ENCODE measurements at regions not wholly inside any gene's neighbourhood (a gene's known extent, or its start where the extent isn't known, plus 50 kb on each side); places are given as distances from the start of the nearest gene placed in this dataset.

DNA sequence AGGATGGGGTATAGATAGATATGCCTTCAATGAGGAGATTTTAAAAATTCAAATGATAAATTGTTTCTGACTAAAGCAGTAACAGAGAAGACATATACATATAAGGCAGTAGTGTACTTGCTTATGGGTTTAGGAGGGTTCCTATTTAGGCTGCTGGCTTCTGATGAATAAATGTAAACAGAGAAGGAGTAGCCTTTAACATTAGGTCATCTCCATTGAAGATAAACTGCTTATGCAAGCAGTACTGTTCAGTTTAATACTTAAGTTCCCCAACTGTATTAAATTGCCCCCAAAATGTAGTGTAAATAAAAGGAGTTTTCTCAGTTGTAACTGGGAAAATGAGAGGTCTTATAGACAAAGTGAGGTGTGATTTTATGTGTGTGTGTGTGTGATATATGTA is 217.7 kb upstream of the TMEFF2 start (continued):
- no peak for TF ChIP-seq EZH2 (IDR thresholded peaks at IDR 0.05; ENCODE audit: low read depth, low read length, severe bottlenecking)

DNA sequence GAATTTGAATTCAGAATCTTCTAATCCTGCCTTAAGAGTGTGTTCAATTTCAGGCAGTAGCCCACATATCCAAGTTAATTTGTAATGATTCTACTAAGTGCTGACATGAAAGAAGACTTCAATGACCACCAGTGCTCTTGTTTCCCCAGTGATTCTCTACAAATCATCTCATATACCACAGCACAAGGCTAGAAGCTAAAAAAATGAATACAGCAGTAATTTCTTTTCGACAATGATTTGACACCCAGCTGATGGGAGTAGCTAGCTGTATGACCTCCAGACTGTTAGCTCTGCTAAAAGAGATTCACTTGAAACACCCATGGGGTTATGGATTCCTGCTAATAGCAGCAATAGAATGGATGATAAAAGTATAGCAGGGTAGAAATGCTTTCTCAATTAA is 217.0 kb upstream of the TMEFF2 start:
- no peaks in the 10 kb centered on the region for H3K79me1 ChIP-seq (ENCODE audit: low read depth, low read length)
- H4K20me1 ChIP-seq (replicated peaks in 1 of 2; ENCODE audit: control insufficient read depth in 1 of 2, insufficient read depth in 2 of 2, low read length in 2 of 2): no peaks in the 10 kb centered on the region
- H3K4ac ChIP-seq (replicated peaks; ENCODE audit: insufficient read length, low read depth, low read length): no peak overlapping the region
- no peak overlapping the region for H3K18ac ChIP-seq (ENCODE audit: extremely low read depth, low read length)
- H2BK5ac ChIP-seq (ENCODE audit: low read depth, low read length): no peak overlapping the region
- TF ChIP-seq ATF2 (IDR thresholded peaks at IDR 0.05; ENCODE audit: low read length): no peak
- no peak for TF ChIP-seq NANOG (IDR thresholded peaks at IDR 0.05; ENCODE audit: insufficient read depth, low read depth, low read length, poor library complexity, severe bottlenecking)
- H4K5ac ChIP-seq (ENCODE audit: insufficient read length, low read depth, low read length): no peak overlapping the region
- H4K8ac ChIP-seq (ENCODE audit: extremely low read depth, insufficient read depth, low read length): no peak overlapping the region
- H3K27ac ChIP-seq (ENCODE audit: low read depth, low read length): no peak overlapping the region
- peaks cover 0 to 4% (median 1%) of the 10 kb centered on the region in 4 experiments; a peak in 3 of 7 replicates for H3K4me1 ChIP-seq (replicated peaks in 1 of 4; ENCODE audit: control insufficient read depth in 3 of 4, insufficient read depth in 4 of 4, low read length in 3 of 4)
- H3K4me2 ChIP-seq (ENCODE audit: insufficient read depth in 1 of 2, low read depth in 2 of 2, low read length in 2 of 2): no peak overlapping the region
- H3K14ac ChIP-seq (ENCODE audit: insufficient read length): no peak overlapping the region
- no peak overlapping the region for H2BK120ac ChIP-seq (replicated peaks; ENCODE audit: low read depth, low read length)
- CTCF ChIA-PET (ENCODE audit: partially characterized antibody): no interaction called here
- no peak overlapping the region for H2AFZ ChIP-seq (ENCODE audit: low read length)
- H2BK15ac ChIP-seq (ENCODE audit: low read length): no peak overlapping the region
- no peaks in the 10 kb centered on the region for H3K36me3 ChIP-seq (ENCODE audit: control insufficient read depth in 2 of 4, insufficient read depth in 4 of 4, low read length in 3 of 4)
- H3K56ac ChIP-seq (replicated peaks; ENCODE audit: insufficient read length, low read depth, low read length): no peak overlapping the region
- DNase-seq (ENCODE audit: low read depth in 1 of 2, low spot score in 2 of 2) (no peak), FAIRE-seq (no peak)
- no peak overlapping the region for H4K91ac ChIP-seq (replicated peaks; ENCODE audit: insufficient read length, low read length)
- H2BK20ac ChIP-seq (ENCODE audit: low read length): no peak overlapping the region
- no peak overlapping the region for H2AK5ac ChIP-seq (ENCODE audit: low read depth, low read length)
- POLR2A ChIA-PET (ENCODE audit: partially characterized antibody): no interaction called here
- no peaks in the 10 kb centered on the region for H3K23me2 ChIP-seq (ENCODE audit: low read depth, low read length)
- no peaks in the 10 kb centered on the region for H3K27me3 ChIP-seq (replicated peaks in 1 of 4; ENCODE audit: control insufficient read depth in 3 of 4, extremely low read depth in 1 of 4, insufficient read depth in 3 of 4, low read length in 3 of 4)
- no peak overlapping the region for H3K4me3 ChIP-seq (ENCODE audit: extremely low read depth in 1 of 4, insufficient read depth in 2 of 4, low read depth in 3 of 4, low read length in 4 of 4)
- H3K9me3 ChIP-seq (ENCODE audit: insufficient read depth in 2 of 2, low read depth in 1 of 2, low read length in 1 of 2): no peaks in the 10 kb centered on the region
- no peaks in the 10 kb centered on the region for H3K79me2 ChIP-seq (ENCODE audit: control insufficient read depth in 1 of 2, insufficient read depth in 2 of 2, low read length in 2 of 2)
- no peak overlapping the region for H3K23ac ChIP-seq (ENCODE audit: insufficient read length)
- no peak overlapping the region for H2BK12ac ChIP-seq (ENCODE audit: low read depth, low read length)
- no peak overlapping the region for H3K9ac ChIP-seq (replicated peaks in 1 of 4; ENCODE audit: extremely low read depth in 1 of 4, low read depth in 3 of 4, low read length in 3 of 4)
- 100% methylated on average over 1 of the region's 1 CpG; no CpG with 5 or more reads in 1 of the 2 experiments for WGBS, 2 experiments (ENCODE audit: extremely low coverage in 1 of 2, insufficient coverage in 1 of 2, insufficient read length in 1 of 2, insufficient replicate concordance in 2 of 2, low coverage in 1 of 2, low lambda C conversion rate in 2 of 2, missing lambda C conversion rate in 1 of 2)
